ENCODE measurements at regions not wholly inside any gene's neighbourhood (a gene's known extent, or its start where the extent isn't known, plus 50 kb on each side); places are given as distances from the start of the nearest gene placed in this dataset.
A peak's percentile ranks its signal among the peaks of the same experiment; 100 is the strongest.

DNA sequence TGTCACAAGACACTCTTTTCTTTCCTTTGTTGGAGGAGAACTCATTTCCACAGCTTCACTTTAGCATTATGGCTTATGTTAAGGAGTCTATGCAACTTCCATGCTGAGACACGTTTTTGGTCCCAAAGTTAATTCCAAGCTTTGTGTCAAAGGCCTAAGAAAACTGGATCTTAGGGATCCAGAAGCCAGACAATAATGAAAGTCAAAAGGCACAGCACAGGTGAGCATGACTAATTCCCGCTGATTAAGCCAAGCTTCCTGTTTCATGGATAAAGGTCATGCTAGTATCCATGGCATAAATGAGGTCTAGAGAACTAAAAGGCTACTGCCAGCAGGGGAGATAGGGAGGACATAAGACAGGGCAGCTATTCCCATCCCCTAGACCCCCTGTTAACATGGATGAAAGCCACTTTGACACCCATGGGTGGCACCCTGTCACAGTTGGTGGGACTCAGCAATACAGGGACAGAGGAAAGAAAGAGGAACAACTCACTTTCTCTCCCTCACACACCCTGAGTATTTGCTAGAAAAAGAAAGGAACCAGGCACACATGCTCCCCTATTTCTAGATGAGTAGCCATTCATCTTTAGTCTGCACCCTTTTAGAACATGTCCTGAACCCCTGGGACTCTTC, 438.1 kb upstream of the CDH9 start:
- H3K14ac ChIP-seq (ENCODE audit: low read length), result no peak overlapping the region
- H3K4me3 ChIP-seq (ENCODE audit: low read depth, low read length), result no peak overlapping the region
- H3K9ac ChIP-seq (ENCODE audit: low read length), result no peak overlapping the region
- peaks cover 4% of the 10 kb centered on the region for H3K9me3 ChIP-seq (ENCODE audit: insufficient read depth, low read depth, low read length)
- WGBS (ENCODE audit: extremely low coverage, insufficient coverage, insufficient read length), result no CpG with 5 or more reads among the region's 2 CpGs
- H3K23ac ChIP-seq (ENCODE audit: low read length), result no peak overlapping the region
- H4K91ac ChIP-seq (ENCODE audit: low read depth, low read length), result no peak overlapping the region
- no peak overlapping the region for H3K18ac ChIP-seq (ENCODE audit: low read length)
- DNase-seq, result no peak
- H2BK120ac ChIP-seq (ENCODE audit: insufficient read depth, low read length, poor library complexity), result no peak overlapping the region
- no peak overlapping the region for H3K27ac ChIP-seq (ENCODE audit: low read depth, low read length)
- H2BK5ac ChIP-seq (ENCODE audit: low read depth, low read length, poor library complexity), result no peak overlapping the region
- no peaks in the 10 kb centered on the region for H3K4me1 ChIP-seq (ENCODE audit: control insufficient read depth in 1 of 2, insufficient read depth in 2 of 2, low read length in 2 of 2)
- H3K79me2 ChIP-seq (ENCODE audit: control insufficient read depth, insufficient read depth, low read length, poor library complexity), result peaks cover 6% of the 10 kb centered on the region
- H3K79me1 ChIP-seq (ENCODE audit: low read length), result peaks cover 9% of the 10 kb centered on the region
- no peak overlapping the region for H3K4me2 ChIP-seq (ENCODE audit: low read length)
- no peak overlapping the region for H3K4ac ChIP-seq (ENCODE audit: low read depth, low read length)
- no peak overlapping the region for H2BK12ac ChIP-seq (ENCODE audit: low read length)
- no peak overlapping the region for H2AK5ac ChIP-seq (ENCODE audit: low read length)
- H4K8ac ChIP-seq (ENCODE audit: low read depth, low read length), result no peak overlapping the region
- peaks cover 9 to 21% of the 10 kb centered on the region in 2 experiments for H3K36me3 ChIP-seq (ENCODE audit: control insufficient read depth in 1 of 2, insufficient read depth in 2 of 2, low read length in 2 of 2)
- no peaks in the 10 kb centered on the region for H3K27me3 ChIP-seq (ENCODE audit: insufficient read depth, low read length)
- H4K12ac ChIP-seq (ENCODE audit: low read depth, low read length), result no peak overlapping the region
- no peak overlapping the region for H2AFZ ChIP-seq (ENCODE audit: insufficient read depth, low read length, poor library complexity)

DNA sequence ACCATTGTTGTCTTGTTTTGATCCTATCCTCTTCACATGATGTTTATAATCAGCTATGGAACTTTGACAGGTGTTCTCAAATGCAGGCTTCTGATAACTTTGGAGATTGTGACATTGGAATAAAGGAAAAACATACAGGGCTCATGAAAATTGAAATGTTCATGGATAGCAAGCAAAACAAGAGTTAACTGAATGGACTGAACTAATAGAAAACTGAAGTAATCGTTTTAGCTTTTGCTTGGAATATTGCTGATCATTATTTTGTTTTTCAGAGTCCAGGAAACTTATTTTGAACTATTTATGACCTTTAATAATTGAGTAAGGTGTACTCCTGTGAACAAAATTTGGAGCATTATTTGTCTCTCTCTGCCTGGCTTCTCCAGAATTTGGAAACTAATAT, 436.7 kb upstream of the CDH9 start:
- WGBS (ENCODE audit: extremely low coverage, insufficient coverage, insufficient read length), result no CpG with 5 or more reads among the region's 1 CpG
- Histone ChIP-seq H3K4ac (ENCODE audit: low read depth, low read length) (no peak overlapping the region), H3K79me1 (ENCODE audit: low read length) (peaks cover 9% of the 10 kb centered on the region), H3K9me3 (ENCODE audit: insufficient read depth, low read depth, low read length) (peaks cover 4% of the 10 kb centered on the region), H3K27ac (ENCODE audit: low read depth, low read length) (no peak overlapping the region), H2AFZ (ENCODE audit: insufficient read depth, low read length, poor library complexity) (no peak overlapping the region), H2BK120ac (ENCODE audit: insufficient read depth, low read length, poor library complexity) (no peak overlapping the region), H3K4me2 (ENCODE audit: low read length) (no peak overlapping the region), H2AK5ac (ENCODE audit: low read length) (no peak overlapping the region), H3K9ac (ENCODE audit: low read length) (no peak overlapping the region), H3K27me3 (ENCODE audit: insufficient read depth, low read length) (no peaks in the 10 kb centered on the region), H4K8ac (ENCODE audit: low read depth, low read length) (no peak overlapping the region), H3K18ac (ENCODE audit: low read length) (no peak overlapping the region), H2BK12ac (ENCODE audit: low read length) (no peak overlapping the region), H3K23ac (ENCODE audit: low read length) (no peak overlapping the region), H3K36me3 (ENCODE audit: control insufficient read depth in 1 of 2, insufficient read depth in 2 of 2, low read length in 2 of 2) (peaks cover 6 to 21% of the 10 kb centered on the region in 2 experiments), H4K91ac (ENCODE audit: low read depth, low read length) (no peak overlapping the region), H3K4me1 (ENCODE audit: control insufficient read depth in 1 of 2, insufficient read depth in 2 of 2, low read length in 2 of 2) (no peaks in the 10 kb centered on the region), H2BK5ac (ENCODE audit: low read depth, low read length, poor library complexity) (no peak overlapping the region), H3K79me2 (ENCODE audit: control insufficient read depth, insufficient read depth, low read length, poor library complexity) (peaks cover 6% of the 10 kb centered on the region), H3K14ac (ENCODE audit: low read length) (no peak overlapping the region), H3K4me3 (ENCODE audit: low read depth, low read length) (no peak overlapping the region), H4K12ac (ENCODE audit: low read depth, low read length) (no peak overlapping the region)
- no peak for DNase-seq

DNA sequence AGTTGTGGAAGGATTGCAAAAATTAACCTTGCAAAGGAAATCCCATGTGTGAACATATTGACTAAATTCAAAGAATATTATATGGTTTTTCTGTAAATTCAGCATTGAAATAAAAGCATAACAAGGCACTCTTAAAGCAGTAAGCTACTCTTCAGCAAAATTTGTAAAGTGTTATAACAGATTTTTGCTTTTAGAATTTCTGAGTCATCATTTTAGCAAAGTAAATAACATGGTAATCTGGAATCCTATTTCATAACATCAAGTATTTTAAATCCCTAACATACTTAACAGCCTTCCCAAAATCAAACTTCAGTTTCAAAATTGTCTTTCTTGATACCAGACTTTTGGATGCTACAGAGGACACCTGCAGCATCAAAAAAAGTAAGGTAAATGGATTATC, 436.0 kb upstream of the CDH9 start:
- Histone ChIP-seq H3K4me1 (ENCODE audit: control insufficient read depth in 1 of 2, insufficient read depth in 2 of 2, low read length in 2 of 2) (no peaks in the 10 kb centered on the region), H2BK12ac (ENCODE audit: low read length) (no peak overlapping the region), H3K4me2 (ENCODE audit: low read length) (no peak overlapping the region), H3K9ac (ENCODE audit: low read length) (no peak overlapping the region), H3K14ac (ENCODE audit: low read length) (no peak overlapping the region), H4K12ac (ENCODE audit: low read depth, low read length) (no peak overlapping the region), H2BK120ac (ENCODE audit: insufficient read depth, low read length, poor library complexity) (no peak overlapping the region), H3K4ac (ENCODE audit: low read depth, low read length) (no peak overlapping the region), H3K23ac (ENCODE audit: low read length) (no peak overlapping the region), H3K79me1 (ENCODE audit: low read length) (peaks cover 9% of the 10 kb centered on the region), H2AK5ac (ENCODE audit: low read length) (no peak overlapping the region), H3K27me3 (ENCODE audit: insufficient read depth, low read length) (no peaks in the 10 kb centered on the region), H4K91ac (ENCODE audit: low read depth, low read length) (no peak overlapping the region), H2BK5ac (ENCODE audit: low read depth, low read length, poor library complexity) (no peak overlapping the region), H3K36me3 (ENCODE audit: control insufficient read depth in 1 of 2, insufficient read depth in 2 of 2, low read length in 2 of 2) (peaks cover 6 to 21% of the 10 kb centered on the region in 2 experiments), H2AFZ (ENCODE audit: insufficient read depth, low read length, poor library complexity) (no peak overlapping the region), H3K4me3 (ENCODE audit: low read depth, low read length) (no peak overlapping the region), H4K8ac (ENCODE audit: low read depth, low read length) (no peak overlapping the region), H3K18ac (ENCODE audit: low read length) (no peak overlapping the region), H3K9me3 (ENCODE audit: insufficient read depth, low read depth, low read length) (peaks cover 4% of the 10 kb centered on the region), H3K79me2 (ENCODE audit: control insufficient read depth, insufficient read depth, low read length, poor library complexity) (peaks cover 6% of the 10 kb centered on the region), H3K27ac (ENCODE audit: low read depth, low read length) (no peak overlapping the region)
- no peak for DNase-seq

DNA sequence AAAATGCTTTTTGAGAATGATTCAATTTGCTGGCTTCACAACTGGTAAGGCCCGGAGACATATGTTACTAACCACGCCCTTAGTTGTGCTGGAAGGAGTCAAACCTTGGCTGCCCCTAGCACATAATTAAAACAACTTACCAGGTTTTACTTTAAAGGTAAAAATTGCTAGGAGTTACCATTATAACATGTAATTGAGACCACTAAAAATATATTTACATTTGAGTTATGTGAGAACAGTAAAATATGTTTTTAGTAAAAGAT, 435.6 kb upstream of the CDH9 start:
- H3K4me1 ChIP-seq (ENCODE audit: control insufficient read depth in 1 of 2, insufficient read depth in 2 of 2, low read length in 2 of 2), result no peaks in the 10 kb centered on the region

More for the DNA sequence above, 435.6 kb upstream of the CDH9 start:
- H3K4me3 ChIP-seq (ENCODE audit: low read depth, low read length), result no peak overlapping the region
- DNase-seq, result no peak
- H2AK5ac ChIP-seq (ENCODE audit: low read length), result no peak overlapping the region
- H3K36me3 ChIP-seq (ENCODE audit: control insufficient read depth in 1 of 2, insufficient read depth in 2 of 2, low read length in 2 of 2), result peaks cover 6 to 21% of the 10 kb centered on the region in 2 experiments
- peaks cover 4% of the 10 kb centered on the region for H3K9me3 ChIP-seq (ENCODE audit: insufficient read depth, low read depth, low read length)
- no peak overlapping the region for H3K18ac ChIP-seq (ENCODE audit: low read length)
- no peak overlapping the region for H2BK12ac ChIP-seq (ENCODE audit: low read length)
- no peak overlapping the region for H3K23ac ChIP-seq (ENCODE audit: low read length)
- H2BK5ac ChIP-seq (ENCODE audit: low read depth, low read length, poor library complexity), result no peak overlapping the region
- peak overlapping the region; percentile 25 for H3K4me2 ChIP-seq (ENCODE audit: low read length)
- no CpG with 5 or more reads among the region's 2 CpGs for WGBS (ENCODE audit: extremely low coverage, insufficient coverage, insufficient read length)
- H3K4ac ChIP-seq (ENCODE audit: low read depth, low read length), result no peak overlapping the region
- H3K79me1 ChIP-seq (ENCODE audit: low read length), result peaks cover 9% of the 10 kb centered on the region
- H3K9ac ChIP-seq (ENCODE audit: low read length), result no peak overlapping the region
- no peak overlapping the region for H4K12ac ChIP-seq (ENCODE audit: low read depth, low read length)
- no peak overlapping the region for H3K27ac ChIP-seq (ENCODE audit: low read depth, low read length)
- no peak overlapping the region for H2AFZ ChIP-seq (ENCODE audit: insufficient read depth, low read length, poor library complexity)
- H3K27me3 ChIP-seq (ENCODE audit: insufficient read depth, low read length), result no peaks in the 10 kb centered on the region
- H4K91ac ChIP-seq (ENCODE audit: low read depth, low read length), result no peak overlapping the region
- H3K14ac ChIP-seq (ENCODE audit: low read length), result no peak overlapping the region
- no peak overlapping the region for H2BK120ac ChIP-seq (ENCODE audit: insufficient read depth, low read length, poor library complexity)
- no peak overlapping the region for H4K8ac ChIP-seq (ENCODE audit: low read depth, low read length)
- peaks cover 6% of the 10 kb centered on the region for H3K79me2 ChIP-seq (ENCODE audit: control insufficient read depth, insufficient read depth, low read length, poor library complexity)
